Psoas muscle (tissue), 7 donors: ENCODE measurements at regions not wholly inside any gene's neighbourhood (a gene's known extent, or its start where the extent isn't known, plus 50 kb on each side); places are given as distances from the start of the nearest gene placed in this dataset.
"Not testable (repeated sequence)": the region's sequence is repeated elsewhere in the genome, so short reads cannot be mapped to it uniquely, and the experiment has no call there.

Source experiments
- ATAC-seq, 4 donors: fragments of 200-7000 bp; cut with Tn5 transposase; one replicate each; pipeline ENCODE4 v1.9.1; 2020; ENCODE audit warnings: moderate library complexity in 3 of 4, mild to moderate bottlenecking in 2 of 4
- DNase-seq, 2 donors: peaks; one replicate each; pipeline ENCODE4 v3.0.0-alpha.2; 2020
- H3K27ac ChIP-seq: fragments of 200-600 bp; one replicate; pipeline ENCODE4 v1.8.0; 2022
- H3K27me3 ChIP-seq, 3 donors: fragments of 200-600 bp in 1 of 3; one replicate each; pipeline versions ENCODE4 v1.6.1 to v1.8.0; 2013 to 2022; ENCODE audit warnings: low read length in 2 of 3, mild to moderate bottlenecking in 2 of 3, moderate library complexity in 1 of 3; ENCODE audit not compliant: insufficient read depth in 3 of 3
- H3K36me3 ChIP-seq, 2 donors: fragments of 200-600 bp in 1 of 2; one replicate each; pipeline versions ENCODE4 v1.6.1 to v1.8.0; 2013 to 2022; ENCODE audit warnings: low read depth in 1 of 2, mild to moderate bottlenecking in 1 of 2, moderate library complexity in 1 of 2; ENCODE audit not compliant: insufficient read depth in 1 of 2
- H3K4me1 ChIP-seq: fragments of 200-600 bp; one replicate; pipeline ENCODE4 v1.8.0; 2022
- H3K4me3 ChIP-seq: fragments of 200-600 bp; one replicate; pipeline ENCODE4 v1.8.0; 2022; ENCODE audit warnings: mild to moderate bottlenecking
- H3K9me3 ChIP-seq: fragments of 200-600 bp; one replicate; pipeline ENCODE4 v1.8.0; 2022
- WGBS, 3 donors: extraction: QIAGEN DNeasy Blood & Tissue Kit; methylation state at CpG; one replicate each; pipeline versions ENCODE4 v1.1.6 to v1.1.7; 2013; 5-methylcytosine and 5-hydroxymethylcytosine counted together
- intact Hi-C, 2 donors: fragments of 100-400 bp; cut with DNase I; formaldehyde crosslinking; loops; one replicate each; pipeline versions ENCODE4 v1.11.0 to v1.14.2; 2022
- TF ChIP-seq, protein P1 (sequence below): fragments of 200-600 bp; IDR thresholded peaks from one replicate; pipeline ENCODE4 v1.8.0; 2022; ENCODE audit warnings: antibody characterized with exemption
- donor health status: healthy with polysubstance abuse.
- donor health status: DM: no; HTN: no; CAD: no; lungs with moderate emphysema.
- donor health status: Bipolar disorder and iron deficiency.
- donor health status: healthy.
- donor health status: DM: yes; HTN: yes; CAD: no.
- donor health status: DM: no; HTN: no; CAD: no.
- donor health status: DM: yes; HTN: yes; CAD: no.

- Histone ChIP-seq H3K36me3 (no peaks in the 10 kb centered on the region), H3K27me3 (no peaks in the 10 kb centered on the region), H3K27ac (no peak overlapping the region), H3K4me1 (no peaks in the 10 kb centered on the region), H3K9me3 (no peaks in the 10 kb centered on the region), H3K4me3 (no peak overlapping the region)
- WGBS, 3 donors, result 61 to 67% (median 62%) methylated on average over 2 of the region's 2 CpGs
- intact Hi-C loops, result no loop called here
- TF ChIP-seq, protein P1, sequence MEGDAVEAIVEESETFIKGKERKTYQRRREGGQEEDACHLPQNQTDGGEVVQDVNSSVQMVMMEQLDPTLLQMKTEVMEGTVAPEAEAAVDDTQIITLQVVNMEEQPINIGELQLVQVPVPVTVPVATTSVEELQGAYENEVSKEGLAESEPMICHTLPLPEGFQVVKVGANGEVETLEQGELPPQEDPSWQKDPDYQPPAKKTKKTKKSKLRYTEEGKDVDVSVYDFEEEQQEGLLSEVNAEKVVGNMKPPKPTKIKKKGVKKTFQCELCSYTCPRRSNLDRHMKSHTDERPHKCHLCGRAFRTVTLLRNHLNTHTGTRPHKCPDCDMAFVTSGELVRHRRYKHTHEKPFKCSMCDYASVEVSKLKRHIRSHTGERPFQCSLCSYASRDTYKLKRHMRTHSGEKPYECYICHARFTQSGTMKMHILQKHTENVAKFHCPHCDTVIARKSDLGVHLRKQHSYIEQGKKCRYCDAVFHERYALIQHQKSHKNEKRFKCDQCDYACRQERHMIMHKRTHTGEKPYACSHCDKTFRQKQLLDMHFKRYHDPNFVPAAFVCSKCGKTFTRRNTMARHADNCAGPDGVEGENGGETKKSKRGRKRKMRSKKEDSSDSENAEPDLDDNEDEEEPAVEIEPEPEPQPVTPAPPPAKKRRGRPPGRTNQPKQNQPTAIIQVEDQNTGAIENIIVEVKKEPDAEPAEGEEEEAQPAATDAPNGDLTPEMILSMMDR, result no peak
- DNase-seq, result no peak
- ATAC-seq, result no peak
These were observed 584.5 kb downstream of the TMTC2 start for GRCh38 chr12:83271201-83271600.

- no peaks in the 10 kb centered on the region for H3K27me3 ChIP-seq
- intact Hi-C loops, result no loop called here
- H3K9me3 ChIP-seq, result no peaks in the 10 kb centered on the region
- no peak overlapping the region for H3K4me3 ChIP-seq
- ATAC-seq (no peak), DNase-seq (no peak)
- no peak overlapping the region for H3K27ac ChIP-seq
- TF ChIP-seq, protein P1, result no peak
- H3K4me1 ChIP-seq, result no peaks in the 10 kb centered on the region
- no peaks in the 10 kb centered on the region for H3K36me3 ChIP-seq
These were observed 579.1 kb downstream of the TMTC2 start for GRCh38 chr12:83265808-83266207.

DNA sequence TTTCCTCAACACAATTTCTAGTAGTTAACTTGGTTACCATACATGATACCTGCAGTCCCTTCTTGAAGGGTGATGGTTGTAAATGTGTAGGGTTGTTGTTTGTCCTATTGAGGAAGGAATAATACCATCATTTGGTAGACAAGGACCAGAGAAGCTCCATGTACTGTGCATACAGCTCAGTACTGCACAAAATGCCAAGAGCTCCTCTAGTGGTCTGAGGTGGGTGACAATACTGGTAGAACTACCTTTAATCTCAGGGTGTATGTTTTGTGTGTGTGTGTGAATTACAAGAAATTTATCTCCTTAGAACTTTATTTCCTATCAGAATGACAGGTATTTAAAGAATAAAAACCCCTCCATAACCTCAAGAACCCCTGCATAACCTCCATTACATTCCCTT, 575.3 kb downstream of the TMTC2 start:
- TF ChIP-seq, protein P1, result no peak
- Histone ChIP-seq H3K4me1 (no peaks in the 10 kb centered on the region), H3K4me3 (no peak overlapping the region), H3K27me3 (no peaks in the 10 kb centered on the region), H3K27ac (no peak overlapping the region), H3K9me3 (no peaks in the 10 kb centered on the region), H3K36me3 (no peaks in the 10 kb centered on the region)
- intact Hi-C loops, result no loop called here
- ATAC-seq (no peak), DNase-seq (no peak)

- H3K4me1 ChIP-seq, intact Hi-C loops, H3K4me3 ChIP-seq, ATAC-seq, H3K9me3 ChIP-seq, H3K27ac ChIP-seq, DNase-seq, H3K27me3 ChIP-seq, H3K36me3 ChIP-seq: not testable (repeated sequence)
- 94 to 99% (median 98%) methylated on average over 3 of the region's 3 CpGs for WGBS, 3 donors
These were observed 573.4 kb downstream of the TMTC2 start for GRCh38 chr12:83260126-83260525.

DNA sequence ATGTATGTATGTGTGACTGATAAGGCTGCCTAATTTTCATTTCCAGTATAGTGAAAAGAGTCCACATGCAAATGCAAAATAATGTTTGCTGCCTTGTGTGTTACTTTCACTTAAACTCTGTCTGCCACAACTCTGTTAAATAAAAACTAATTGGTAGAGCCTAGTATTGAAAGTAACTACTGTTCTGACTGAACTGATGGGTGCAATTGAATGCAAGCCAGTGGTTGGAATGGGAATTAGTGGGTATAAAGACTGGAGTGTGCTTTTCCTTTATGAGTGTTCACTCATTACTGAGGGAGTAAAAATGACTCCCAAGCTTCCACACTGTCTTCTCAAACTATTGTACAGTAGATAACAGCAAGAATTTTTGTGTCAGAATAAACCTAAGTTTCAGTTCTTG, 571.0 kb downstream of the TMTC2 start:
- intact Hi-C loops, result no loop called here

More for the DNA sequence above, 571.0 kb downstream of the TMTC2 start:
- no peak overlapping the region for H3K27ac ChIP-seq
- no peaks in the 10 kb centered on the region for H3K27me3 ChIP-seq
- H3K4me3 ChIP-seq, result no peak overlapping the region
- ATAC-seq (no peak), DNase-seq (no peak)
- TF ChIP-seq, protein P1, result no peak
- no peaks in the 10 kb centered on the region for H3K9me3 ChIP-seq
- no peaks in the 10 kb centered on the region for H3K36me3 ChIP-seq
- H3K4me1 ChIP-seq, result no peaks in the 10 kb centered on the region
